ENCODE measurements at regions not wholly inside any gene's neighbourhood (a gene's known extent, or its start where the extent isn't known, plus 50 kb on each side); places are given as distances from the start of the nearest gene placed in this dataset.

DNA sequence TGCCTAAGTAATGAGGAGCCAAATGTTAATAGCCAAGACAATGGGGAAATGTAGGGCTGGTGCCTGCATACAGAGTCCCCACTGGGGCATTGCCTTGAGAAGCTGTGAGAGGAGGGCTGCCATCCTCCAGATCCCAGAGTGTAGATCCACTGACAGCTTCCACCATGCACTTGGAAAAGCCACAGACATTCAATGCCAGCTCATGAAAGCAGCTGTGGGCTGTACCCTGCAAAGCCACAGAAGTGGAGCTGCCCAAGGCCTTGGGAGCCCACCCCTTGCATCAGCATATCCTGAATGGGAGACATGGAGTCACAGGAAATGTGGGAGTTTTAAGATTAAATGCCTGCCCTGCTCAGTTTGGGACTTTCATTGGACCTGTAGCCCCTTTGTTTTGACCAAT is 244.7 kb downstream of the BTG1 start:
- TF ChIP-seq CTCF (IDR thresholded peaks at IDR 0.05), result no peak
- TF ChIP-seq POLR2AphosphoS5 (IDR thresholded peaks at IDR 0.05), result no peak
